NB4 (cell line): ENCODE measurements at regions not wholly inside any gene's neighbourhood (a gene's known extent, or its start where the extent isn't known, plus 50 kb on each side); places are given as distances from the start of the nearest gene placed in this dataset.
A peak's percentile ranks its signal among the peaks of the same experiment; 100 is the strongest.

Experiments
- DNase-seq: peaks from one replicate; pipeline ENCODE4 v3.0.0; 2010; ENCODE audit warnings: low read depth
- H3K4me3 ChIP-seq: one replicate; pipeline ENCODE4 v1.5.1; 2011; ENCODE audit warnings: mild to moderate bottlenecking, low read depth, low read length, moderate library complexity
- CTCF ChIP-seq: IDR thresholded peaks from one replicate; pipeline ENCODE4 v1.5.1; 2012; ENCODE audit warnings: low read depth, low read length
- MAX ChIP-seq: IDR thresholded peaks from 2 replicates; pipeline ENCODE4 v1.6.1; 2011; ENCODE audit warnings: low read depth, low read length
- MYC ChIP-seq: IDR thresholded peaks from 2 replicates; pipeline ENCODE4 v1.6.1; 2011; ENCODE audit warnings: low read depth, low read length
- POLR2A ChIP-seq: IDR thresholded peaks from 2 replicates; pipeline ENCODE4 v1.6.1; 2011; ENCODE audit warnings: mild to moderate bottlenecking; ENCODE audit not compliant: insufficient read length; ENCODE audit errors: extremely low read depth

GRCh38 chrX:34371754-34372153 is 239.6 kb upstream of the FAM47A start:
- H3K4me3 ChIP-seq: no peak overlapping the region
- TF ChIP-seq MYC: no peak
- no peak for TF ChIP-seq POLR2A
- TF ChIP-seq CTCF: no peak
- no peak for DNase-seq

- no peak for TF ChIP-seq MYC
- TF ChIP-seq MAX: no peak
- TF ChIP-seq POLR2A: no peak
- TF ChIP-seq CTCF: no peak
- peak; percentile 14 for DNase-seq
- no peak overlapping the region for H3K4me3 ChIP-seq
Observed at GRCh38 chrX:34365471-34365870, 233.4 kb upstream of the FAM47A start.

- no peak overlapping the region for H3K4me3 ChIP-seq
- DNase-seq: no peak
- no peak for TF ChIP-seq MYC
- TF ChIP-seq POLR2A: no peak
- no peak for TF ChIP-seq CTCF
- TF ChIP-seq MAX: no peak
Observed at GRCh38 chrX:34350561-34351335, 218.6 kb upstream of the FAM47A start.

GRCh38 chrX:34343001-34343400 is 210.9 kb upstream of the FAM47A start:
- TF ChIP-seq MAX (no peak), POLR2A (no peak), CTCF (no peak), MYC (no peak)
- DNase-seq: no peak
- no peak overlapping the region for H3K4me3 ChIP-seq

GRCh38 chrX:34341814-34342213 is 209.7 kb upstream of the FAM47A start:
- no peak overlapping the region for H3K4me3 ChIP-seq
- no peak for DNase-seq
- TF ChIP-seq POLR2A (no peak), MAX (no peak), CTCF (no peak), MYC (no peak)

GRCh38 chrX:34341258-34341657 is 209.1 kb upstream of the FAM47A start:
- no peak for TF ChIP-seq MAX
- TF ChIP-seq POLR2A: no peak
- TF ChIP-seq MYC: no peak
- no peak for TF ChIP-seq CTCF
- peak; percentile 5 for DNase-seq
- H3K4me3 ChIP-seq: no peak overlapping the region
